ENCODE measurements at regions not wholly inside any gene's neighbourhood (a gene's known extent, or its start where the extent isn't known, plus 50 kb on each side); places are given as distances from the start of the nearest gene placed in this dataset.

GRCh38 chr2:207290833-207291624, 125.3 kb upstream of the KLF7 start:
- no peak for DNase-seq

- no peak for DNase-seq
Measured at GRCh38 chr2:207291625-207292252, 126.0 kb upstream of the KLF7 start.

- DNase-seq = no peak
Measured at GRCh38 chr2:207296265-207296948, 130.7 kb upstream of the KLF7 start.

- DNase-seq = no peak
Measured at GRCh38 chr2:207300817-207301216, 135.1 kb upstream of the KLF7 start.

- DNase-seq = no peak
Measured at GRCh38 chr2:207304761-207305160, 139.0 kb upstream of the KLF7 start.

- no peak for DNase-seq
Measured at GRCh38 chr2:207308519-207309224, 142.9 kb upstream of the KLF7 start.

- no peak for DNase-seq
Measured at GRCh38 chr2:207311316-207312005, 145.7 kb upstream of the KLF7 start.

- DNase-seq = no peak
Measured at GRCh38 chr2:207312006-207312356, 146.2 kb upstream of the KLF7 start.

GRCh38 chr2:207313947-207314346, 148.2 kb upstream of the KLF7 start:
- no peak for DNase-seq

- no peak for DNase-seq
Measured at GRCh38 chr2:207315131-207315530, 149.4 kb upstream of the KLF7 start.

- no peak for DNase-seq
Measured at GRCh38 chr2:207316484-207316883, 150.7 kb upstream of the KLF7 start.

GRCh38 chr2:207316906-207317305, 151.2 kb upstream of the KLF7 start:
- no peak for DNase-seq

- no peak for DNase-seq
Measured at GRCh38 chr2:207317378-207317984, 151.7 kb upstream of the KLF7 start.

- no peak for DNase-seq
Measured at GRCh38 chr2:207318181-207318628, 152.5 kb upstream of the KLF7 start.

- DNase-seq = no peak
Measured at GRCh38 chr2:207319316-207319715, 153.6 kb upstream of the KLF7 start.

GRCh38 chr2:207320381-207321159, 154.8 kb upstream of the KLF7 start:
- DNase-seq = no peak

GRCh38 chr2:207321514-207321913, 155.8 kb upstream of the KLF7 start:
- no peak for DNase-seq

GRCh38 chr2:207324001-207324400, 158.3 kb upstream of the KLF7 start:
- no peak for DNase-seq

GRCh38 chr2:207327513-207327912, 161.8 kb upstream of the KLF7 start:
- DNase-seq = no peak

- DNase-seq = no peak
Measured at GRCh38 chr2:207328944-207329386, 163.2 kb upstream of the KLF7 start.

- DNase-seq = no peak
Measured at GRCh38 chr2:207330912-207331311, 165.2 kb upstream of the KLF7 start.

All from NCI-H2029 treated with DMSO at 0.1 percent for 48 hours (cell line).